ENCODE measurements at regions not wholly inside any gene's neighbourhood (a gene's known extent, or its start where the extent isn't known, plus 50 kb on each side); places are given as distances from the start of the nearest gene placed in this dataset.

DNA sequence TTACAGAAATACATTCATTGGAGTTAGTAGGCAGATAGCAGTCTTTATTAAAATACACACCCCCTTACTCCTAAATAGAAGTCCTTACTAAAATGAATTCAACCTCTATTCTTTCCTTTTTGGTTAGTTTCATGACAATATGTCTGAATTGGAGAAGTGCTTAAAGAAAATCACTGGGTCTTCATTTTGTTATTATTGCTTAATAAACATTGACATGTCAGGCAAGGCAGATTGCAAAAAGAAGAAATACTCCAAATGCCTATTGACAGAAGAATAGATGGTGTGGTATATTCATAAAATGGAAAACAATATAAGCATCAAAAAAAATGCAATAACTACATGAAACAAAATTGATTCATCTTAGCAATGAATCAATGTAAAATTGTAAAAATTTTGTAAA is 135.5 kb downstream of the TMEM26 start:
- DNase-seq, result no peak

DNA sequence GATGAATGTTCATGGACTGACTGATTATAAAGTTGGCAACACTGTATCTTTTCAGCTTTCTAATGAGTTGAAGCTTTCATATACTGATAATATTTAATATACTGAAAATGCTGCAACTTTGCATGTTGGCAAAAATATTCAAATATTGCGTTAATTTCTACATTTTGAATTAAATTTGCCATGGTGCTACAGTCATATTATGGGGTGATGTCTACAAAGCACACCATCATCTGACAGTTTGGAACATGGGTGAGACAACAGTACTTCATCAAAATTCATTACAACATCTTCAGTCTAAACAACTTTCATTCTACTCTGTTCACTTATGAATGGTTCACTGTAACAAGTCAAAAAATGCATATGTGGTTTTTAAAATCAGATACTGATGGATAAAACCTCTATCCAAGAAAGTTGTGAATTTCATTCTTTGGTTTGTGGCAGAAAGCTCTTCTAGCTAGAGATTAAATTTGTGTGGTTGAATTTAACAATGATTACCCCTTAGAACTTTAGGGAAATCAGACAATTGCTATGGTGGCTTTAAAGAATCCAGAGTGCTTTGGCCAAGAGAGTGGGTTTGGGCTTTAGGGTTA is 136.4 kb downstream of the TMEM26 start:
- no peak for DNase-seq

DNA sequence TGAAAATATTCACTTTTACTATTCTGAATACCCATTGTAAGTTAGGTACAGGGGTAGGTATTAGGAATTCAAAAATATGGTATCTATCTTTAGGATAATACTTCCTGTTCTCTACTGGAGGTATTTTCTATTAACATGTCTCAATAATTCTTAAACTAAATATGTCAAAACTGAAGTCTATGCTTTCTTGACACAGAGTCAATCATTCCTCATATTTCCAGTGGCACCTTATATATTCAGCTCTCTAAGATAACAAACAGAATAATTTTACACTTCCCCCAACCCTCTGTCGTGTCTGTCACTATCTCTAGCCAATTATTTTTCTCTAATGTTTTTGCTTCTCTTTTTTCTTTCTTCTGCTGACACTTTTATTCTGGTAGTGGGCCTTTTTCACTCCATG is 138.9 kb downstream of the TMEM26 start:
- no peak for DNase-seq

DNA sequence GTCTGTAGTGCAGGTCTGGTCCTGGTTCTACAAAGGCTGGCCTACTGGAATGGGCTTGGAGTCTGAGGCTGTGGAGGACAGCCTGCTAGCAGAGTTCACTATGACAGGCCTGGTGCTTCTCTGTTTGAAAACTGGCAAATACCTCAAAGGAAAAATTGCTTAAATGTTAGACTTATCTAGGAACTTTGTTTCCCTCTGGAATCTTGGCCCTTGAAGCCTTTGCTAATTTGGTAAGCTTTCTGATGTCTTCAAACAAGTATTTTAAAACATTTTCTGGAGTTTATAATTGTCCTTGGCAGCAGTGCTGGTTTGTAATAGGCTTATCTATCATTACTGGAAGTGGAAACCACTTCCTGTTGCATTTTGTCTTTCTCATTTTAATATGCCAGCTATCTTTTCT is 139.7 kb downstream of the TMEM26 start:
- DNase-seq, result no peak

DNA sequence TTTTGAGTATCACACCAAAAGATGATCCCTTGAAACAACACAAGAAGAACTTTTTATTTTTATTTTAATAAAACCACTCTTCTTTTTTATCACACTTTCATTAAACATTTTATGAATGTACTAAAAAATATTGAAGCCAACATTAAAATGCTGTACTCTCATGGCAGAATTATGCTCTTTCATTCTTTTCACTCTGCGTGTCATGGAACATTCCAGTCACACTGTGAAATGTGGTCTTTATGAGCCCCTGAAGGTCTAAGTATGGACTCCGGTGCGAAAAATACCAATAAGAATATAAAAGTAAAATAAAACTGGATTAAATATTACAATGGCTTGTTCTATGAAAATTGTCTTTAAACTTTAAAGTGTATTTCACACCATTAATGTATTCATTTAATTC is 148.4 kb downstream of the TMEM26 start:
- DNase-seq, result no peak

DNA sequence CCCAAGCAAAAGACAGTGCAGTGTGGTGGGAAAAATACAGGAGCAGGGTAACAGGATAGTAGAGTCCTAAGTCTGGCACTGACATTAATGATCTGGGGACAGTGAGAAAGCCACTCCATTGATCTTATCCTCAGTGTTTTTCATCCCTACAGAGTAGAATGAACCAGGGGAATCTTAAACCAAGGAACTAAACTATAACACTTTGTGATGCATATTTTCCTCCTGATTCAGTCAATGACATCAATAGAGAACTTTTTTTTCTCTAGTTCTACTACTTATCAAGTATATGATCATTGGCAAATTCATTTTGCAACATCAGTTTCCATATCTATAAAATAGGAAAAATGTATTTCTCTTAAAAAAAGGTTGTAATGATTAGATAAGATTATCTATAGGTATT is 151.1 kb downstream of the TMEM26 start:
- DNase-seq, result no peak

DNA sequence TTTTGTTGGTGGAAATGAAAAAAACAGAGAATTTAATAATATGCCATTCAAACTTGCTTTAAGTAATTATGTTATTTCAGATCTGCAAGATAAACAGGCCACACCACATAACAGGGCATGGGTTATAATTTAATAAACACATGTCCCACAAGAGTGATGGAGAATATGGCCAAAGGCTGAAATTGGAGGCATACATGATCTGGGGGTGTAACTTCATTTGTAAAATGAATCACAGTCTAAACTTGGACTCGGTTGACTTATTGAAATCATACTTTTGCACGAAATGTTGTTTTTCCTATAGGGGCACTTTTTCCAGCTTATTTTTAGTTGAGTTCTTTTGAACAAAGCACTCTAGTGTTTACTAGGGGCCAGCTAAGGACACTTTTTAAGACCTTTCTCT is 151.6 kb downstream of the TMEM26 start:
- DNase-seq, result no peak

DNA sequence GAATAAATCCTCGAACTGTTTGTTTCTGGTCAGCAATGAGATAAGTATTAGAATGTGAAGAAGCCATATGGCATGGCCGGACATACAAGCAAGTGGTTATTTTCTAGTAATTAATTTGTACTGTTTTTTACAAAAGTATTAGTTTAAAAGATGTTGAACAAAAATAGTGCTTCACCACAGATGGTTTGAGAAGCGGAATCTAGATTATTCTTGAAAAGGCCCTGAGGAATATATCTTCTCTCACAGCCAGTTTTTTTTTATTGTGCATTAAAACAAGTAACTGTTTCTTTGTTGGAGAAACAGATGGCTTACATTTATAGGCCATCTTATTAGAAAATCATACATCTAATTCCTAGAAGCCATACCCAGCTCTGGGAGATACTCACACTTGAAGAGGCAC is 153.3 kb downstream of the TMEM26 start:
- no peak for DNase-seq

DNA sequence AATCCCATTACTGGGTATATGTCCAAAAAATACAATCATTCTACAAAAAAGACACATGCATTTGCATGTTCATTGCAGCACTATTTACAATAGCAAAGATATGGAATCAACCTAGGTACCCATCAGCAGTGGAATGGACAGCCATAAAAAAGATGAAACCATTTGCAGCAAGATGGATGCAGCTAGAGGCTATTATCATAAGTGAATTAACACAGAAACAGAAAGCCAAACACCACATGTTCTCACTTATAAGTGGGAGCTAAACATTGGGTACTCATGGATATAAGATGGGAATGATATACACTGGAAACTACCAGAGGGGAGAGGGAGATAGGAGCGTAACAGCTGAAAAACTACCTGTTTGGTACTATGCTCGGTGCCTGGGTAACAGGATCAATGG is 154.0 kb downstream of the TMEM26 start:
- no peak for DNase-seq

DNA sequence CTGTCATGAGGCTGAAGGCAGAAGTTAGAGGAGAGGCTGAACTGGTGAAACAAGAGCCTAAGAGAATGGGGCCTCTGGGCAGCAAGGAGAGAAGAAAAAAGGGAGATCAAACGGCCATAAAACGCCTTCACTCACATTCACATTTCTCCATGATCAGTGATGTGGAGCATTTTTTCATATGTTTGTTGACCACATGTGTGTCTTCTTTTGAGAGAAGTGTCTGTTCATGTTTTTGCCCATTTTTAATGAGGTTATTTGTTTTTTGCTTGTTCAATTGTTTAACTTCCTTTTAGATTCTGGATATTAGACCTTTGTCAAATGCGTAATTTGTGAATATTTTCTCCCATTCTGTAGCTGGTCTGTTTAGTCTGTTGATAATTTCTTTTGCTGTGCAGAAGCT is 155.0 kb downstream of the TMEM26 start:
- no peak for DNase-seq

DNA sequence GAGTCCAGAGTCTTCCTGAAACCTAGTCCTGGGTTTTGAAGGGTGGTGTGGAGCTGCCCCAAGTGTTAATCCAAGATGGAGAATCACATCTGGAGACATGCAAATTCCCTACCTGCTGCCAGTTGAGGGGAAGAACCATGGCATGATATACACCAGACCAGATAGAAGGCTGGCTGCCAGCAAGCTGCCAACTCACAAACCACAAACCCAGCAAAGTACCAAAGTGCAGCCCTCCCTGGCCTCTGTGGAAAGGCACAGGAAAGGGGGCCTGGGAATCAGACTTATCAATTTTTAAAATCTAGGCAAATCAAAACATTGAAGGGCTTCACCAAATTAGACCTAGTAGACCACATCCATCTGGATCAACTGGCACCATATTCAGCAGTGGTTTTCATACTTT is 157.0 kb downstream of the TMEM26 start:
- DNase-seq, result no peak

DNA sequence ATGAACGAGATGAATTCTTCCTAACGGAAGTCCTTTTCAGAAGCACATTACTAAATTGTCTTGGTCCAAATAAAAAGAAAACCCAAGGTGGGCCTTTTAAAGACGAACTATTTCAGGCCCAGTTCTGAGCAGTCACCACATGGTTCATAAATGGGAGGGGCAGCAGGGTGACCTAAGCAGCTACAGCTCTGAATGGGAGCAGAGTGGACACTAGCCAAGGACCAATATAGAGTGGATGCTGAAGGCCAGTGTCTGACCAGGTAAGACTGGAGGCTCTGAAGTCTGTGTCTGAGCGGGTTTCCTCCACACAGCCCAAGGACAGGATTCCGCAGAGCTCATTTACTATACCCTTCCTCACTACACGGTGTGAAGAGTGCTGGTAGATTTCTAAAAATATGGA is 159.1 kb downstream of the TMEM26 start:
- no peak for DNase-seq

DNA sequence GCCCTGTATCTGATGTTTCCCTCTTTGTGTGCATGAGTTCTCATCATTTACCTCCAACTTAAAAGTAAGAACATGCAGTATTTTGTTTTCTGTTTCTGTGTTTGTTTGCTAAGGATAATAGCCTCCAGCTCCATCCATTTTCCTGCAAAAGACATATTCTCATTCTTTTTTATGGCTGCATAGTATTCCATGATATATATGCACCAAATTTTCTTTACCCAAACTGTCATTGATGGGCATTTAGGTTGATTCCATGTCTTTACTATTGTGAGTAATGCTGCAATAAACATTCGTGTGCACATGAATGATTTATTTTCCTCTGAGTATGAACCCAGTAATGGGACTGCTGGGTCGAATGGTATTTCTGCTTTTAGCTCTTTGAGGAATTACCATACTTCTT is 163.4 kb downstream of the TMEM26 start:
- DNase-seq, result no peak

DNA sequence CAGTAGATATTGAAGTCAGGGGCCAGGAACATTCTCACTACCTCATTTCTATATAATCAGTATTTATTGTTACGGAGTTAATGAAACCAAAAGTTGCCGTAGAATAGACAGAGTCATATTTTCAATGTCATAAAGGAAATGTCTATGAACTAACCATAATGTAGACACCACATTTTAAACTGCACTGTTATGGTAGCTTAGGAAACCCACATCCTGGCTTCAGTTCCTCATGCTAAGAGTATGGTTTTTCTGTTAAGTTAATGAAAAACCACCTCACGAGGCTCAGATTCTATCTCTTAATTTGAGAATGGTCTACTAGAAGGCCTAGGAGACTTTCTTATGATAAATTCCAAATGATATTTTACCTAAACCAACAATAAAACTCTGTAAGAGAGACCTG is 166.5 kb downstream of the TMEM26 start:
- peak; percentile 43 for DNase-seq

DNA sequence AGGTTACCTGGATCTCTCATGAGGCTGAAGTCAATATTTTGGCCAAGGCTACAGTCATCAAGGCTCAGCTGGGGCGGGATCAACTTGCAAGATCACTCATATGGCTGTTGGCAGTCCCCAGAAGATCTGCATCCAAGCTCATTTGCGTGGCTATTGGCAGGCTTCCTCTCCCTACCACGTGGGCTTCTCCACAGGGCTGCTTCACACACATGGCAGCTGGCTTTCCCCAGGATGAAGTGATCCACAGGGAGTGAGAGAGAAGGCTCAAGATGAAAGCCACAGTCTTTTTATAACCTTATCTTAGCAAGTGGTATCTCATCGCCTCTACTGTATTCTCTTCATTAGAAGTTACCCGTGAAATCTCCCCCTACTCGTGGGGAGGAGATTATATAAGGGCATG is 167.4 kb downstream of the TMEM26 start:
- no peak for DNase-seq

DNA sequence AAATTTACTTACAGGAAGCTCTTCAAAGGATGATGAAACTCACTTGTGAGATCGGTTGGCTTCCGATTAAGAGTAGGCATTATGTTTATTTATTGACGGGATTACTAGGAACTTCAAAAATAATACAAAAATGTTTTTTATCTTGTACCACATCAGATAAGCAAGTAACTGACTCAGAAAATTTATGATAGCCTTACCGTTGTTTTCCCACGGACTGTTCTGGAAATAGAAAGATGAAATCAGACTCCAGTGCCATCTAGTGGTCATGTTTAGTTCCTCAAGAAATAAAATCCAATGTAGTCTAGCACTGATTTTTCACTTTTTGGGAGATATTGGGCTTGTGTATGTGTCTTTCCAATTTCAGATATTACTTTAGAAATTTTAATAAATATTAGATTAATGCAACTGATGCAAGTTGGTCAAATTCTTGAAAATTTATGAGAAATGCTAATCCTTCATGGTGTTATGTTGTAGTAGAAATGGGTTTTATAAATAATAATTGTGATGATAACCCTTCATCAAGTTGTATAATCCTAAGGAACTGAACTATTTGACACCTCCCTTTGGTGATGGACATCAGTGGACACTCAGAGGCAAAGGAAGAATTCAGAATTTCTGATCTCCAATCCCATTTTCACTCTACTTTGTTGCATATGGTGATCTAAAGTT is 168.8 kb downstream of the TMEM26 start:
- peak; percentile 48 for DNase-seq

DNA sequence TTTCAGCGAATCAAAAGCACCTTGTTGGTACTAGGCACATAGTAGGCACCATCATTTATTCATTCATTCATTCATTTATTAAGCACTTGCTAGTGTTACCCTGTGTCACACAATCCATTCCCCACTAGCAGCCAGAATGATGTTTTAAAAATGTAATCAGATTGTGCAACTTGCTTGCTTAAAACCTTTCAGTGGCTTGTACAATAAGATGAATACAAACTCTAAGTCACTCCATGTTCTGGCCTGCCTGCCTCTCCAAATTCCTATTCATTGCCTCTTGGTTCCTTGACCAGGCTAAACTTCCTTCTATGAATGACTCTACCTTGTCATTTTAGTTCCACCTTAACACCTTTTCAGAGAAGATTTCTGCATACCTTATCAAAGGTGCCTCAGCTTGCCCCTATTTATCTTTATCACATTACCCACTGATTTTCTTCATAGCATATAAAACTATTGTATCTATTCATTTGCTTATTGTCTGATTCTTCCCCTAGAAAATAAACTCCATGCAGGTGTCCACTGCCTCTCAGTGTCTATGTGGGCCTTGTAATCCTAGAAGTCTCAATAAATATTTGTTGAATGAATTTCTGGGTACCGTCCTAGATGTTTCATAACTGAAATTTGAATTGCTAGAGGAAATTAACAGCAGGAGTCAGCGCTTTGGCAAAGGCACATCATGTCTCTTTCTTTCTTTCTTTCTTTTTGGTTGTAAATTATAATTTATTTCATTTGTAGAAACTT is 169.5 kb downstream of the TMEM26 start:
- DNase-seq, result no peak

DNA sequence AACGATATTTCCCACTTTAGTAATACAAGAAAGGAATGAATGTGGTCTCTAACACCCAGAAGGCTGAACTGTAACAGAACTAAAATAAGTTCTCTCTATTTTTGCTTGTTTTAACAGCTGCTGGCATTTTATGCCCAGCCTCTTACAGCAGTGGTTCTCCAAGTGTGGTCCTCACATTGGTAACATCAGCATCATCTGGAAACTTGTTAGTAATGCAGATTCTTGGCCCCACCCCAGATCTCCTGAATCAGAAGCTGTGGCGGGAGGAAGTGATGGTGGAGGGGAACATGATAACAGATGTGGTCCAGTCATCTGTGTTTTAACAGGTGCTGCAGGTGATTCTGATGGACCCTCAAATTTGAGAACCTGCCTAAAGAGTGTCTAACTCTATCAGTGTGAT is 170.1 kb downstream of the TMEM26 start:
- no peak for DNase-seq

DNA sequence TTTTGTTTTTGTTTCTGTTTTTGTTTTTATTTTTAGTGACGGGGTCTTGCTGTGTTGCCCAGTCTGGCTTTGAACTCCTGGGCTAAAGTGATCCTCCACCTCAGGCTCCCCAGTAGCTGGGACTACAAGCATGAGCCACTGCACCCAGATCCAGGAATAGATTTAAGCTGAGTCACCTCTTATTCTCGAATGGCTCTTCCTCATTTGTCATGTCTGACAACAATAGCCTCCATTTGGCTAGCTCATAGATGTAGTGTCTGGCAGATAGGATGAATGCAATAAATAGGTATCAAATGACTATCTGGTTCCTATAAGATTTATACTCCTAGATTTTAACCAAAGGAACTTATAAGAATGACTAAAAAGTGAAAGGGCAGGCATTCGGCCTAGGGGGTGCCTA is 172.9 kb downstream of the TMEM26 start:
- no peak for DNase-seq

DNA sequence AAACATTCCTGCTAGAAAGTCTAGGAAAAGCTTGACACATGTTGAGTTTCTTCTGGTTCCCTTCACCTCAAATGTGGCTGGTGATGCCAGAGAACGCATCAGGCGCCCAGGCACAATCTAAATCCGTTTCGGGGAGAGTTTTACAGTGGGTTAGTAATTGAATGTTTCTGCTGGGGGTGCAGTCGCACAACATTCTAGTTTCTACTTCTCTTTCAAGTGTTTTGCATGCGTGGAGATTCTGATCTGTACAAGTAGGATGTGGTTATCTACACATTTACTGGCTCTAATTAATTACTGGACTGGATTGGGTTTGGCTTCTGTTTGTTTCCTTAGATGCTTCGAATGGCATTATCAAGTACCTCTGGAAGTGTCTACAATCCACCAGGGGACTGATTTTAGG is 173.8 kb downstream of the TMEM26 start:
- DNase-seq, result no peak

DNA sequence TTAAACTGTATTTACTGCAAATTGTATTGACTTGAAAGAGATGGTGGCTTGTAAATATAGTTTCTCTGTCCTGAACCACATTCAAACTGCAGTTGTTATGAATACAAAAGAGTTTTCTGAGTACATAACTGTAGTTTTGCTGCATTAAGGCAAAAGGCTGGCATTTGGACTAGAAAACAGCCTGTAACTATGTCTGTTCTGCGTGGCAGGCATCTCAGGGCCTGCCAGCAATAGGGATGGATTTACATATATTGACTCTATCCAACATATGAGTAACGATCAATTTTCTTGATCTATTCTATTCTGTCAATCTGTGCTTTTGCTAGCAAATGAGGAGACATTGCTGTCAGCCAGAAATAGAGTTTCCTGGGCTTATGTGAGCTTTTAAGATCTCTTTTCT is 174.6 kb downstream of the TMEM26 start:
- DNase-seq, result no peak

DNA sequence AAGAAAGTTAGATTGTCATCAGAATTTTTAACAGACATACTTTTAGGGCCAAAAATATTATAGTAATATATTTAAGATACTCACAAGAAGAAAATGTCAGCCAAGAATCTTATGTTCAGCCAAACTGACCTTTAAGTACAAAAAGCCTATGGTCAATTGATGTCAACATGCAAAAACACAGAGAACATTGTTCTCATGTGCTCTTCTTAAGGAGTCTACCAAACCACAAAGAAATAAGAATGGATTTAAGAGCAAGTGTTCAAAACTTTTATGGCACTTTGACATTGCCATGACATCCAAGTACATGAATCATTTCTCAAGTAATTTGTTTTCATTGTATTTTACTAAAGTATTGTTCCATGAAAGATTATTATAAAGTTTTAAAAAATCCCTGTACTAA is 180.4 kb downstream of the TMEM26 start:
- DNase-seq, result no peak

DNA sequence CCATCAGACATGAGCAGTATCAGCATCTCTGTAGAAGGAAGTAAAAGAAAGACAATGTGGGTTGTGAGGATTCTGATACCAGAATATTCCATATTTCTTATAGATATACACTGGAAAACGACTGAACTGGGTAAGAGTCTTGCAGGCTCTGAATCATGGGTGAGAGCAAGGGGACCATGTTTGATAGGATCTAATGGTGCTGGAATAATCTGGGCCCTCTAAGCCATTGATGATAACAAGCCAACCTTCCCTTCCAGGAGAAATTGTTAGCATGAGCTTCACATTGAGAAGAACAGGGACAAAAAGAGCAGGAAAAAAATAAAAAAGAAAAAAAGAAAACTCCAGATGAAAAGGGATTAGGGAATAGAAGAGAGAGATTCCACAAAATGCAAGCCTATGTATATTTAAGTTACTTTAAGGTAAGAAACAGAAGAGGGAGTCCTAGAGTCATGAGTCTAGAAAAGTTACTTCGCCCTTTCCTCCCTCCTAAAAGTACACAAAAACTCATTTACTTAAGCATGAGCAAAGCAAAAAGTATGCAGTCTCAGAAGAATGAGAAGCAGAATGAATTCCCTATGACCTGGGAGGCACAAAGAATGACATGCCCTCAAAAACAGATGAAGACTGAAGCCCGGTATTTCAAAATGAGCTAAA is 181.9 kb downstream of the TMEM26 start:
- DNase-seq, result no peak

DNA sequence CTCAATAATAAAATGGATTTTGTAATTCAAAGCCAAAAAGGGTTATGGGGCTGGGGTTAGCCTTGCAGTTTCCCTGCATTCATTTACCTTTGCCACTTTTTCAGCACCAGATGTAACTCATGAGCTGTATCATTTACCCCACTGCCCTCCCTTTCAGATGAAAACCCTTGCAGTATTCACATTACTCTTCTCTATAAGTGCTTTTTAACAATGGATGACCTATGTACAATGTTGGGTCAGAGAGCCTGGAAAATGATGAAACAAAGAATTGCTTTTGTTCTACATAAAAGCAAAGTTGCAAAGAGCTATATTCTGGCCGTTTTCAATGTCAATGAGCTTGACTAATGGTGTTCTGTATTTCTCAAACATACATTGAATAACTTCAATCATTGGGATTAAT is 189.7 kb downstream of the TMEM26 start:
- no peak for DNase-seq
